HCT116 (cell line): ENCODE measurements at regions not wholly inside any gene's neighbourhood (a gene's known extent, or its start where the extent isn't known, plus 50 kb on each side); places are given as distances from the start of the nearest gene placed in this dataset.

Experiments
- ATAC-seq: fragments of 200-7000 bp; cut with Tn5 transposase; 2 replicates; pipeline ENCODE4 v1.9.1; 2020; ENCODE audit warnings: mild to moderate bottlenecking, moderate library complexity
- BruUV-seq: library from RNA; stranded (reverse); fragments of 400-500 nt; replicated peaks from 2 replicates; lab custom pipeline; 2021; lab: Mats Ljungman, UMichigan
- CTCF ChIA-PET: fragments of 300-600 bp; sonication (Branson Sonifier 250); formaldehyde crosslinking; loops from one replicate; lab custom pipeline; 2021; ENCODE audit warnings: antibody characterized with exemption; lab: Charles Lee
- POLR2A ChIA-PET: fragments of 300-600, 350-600 bp; sonication (Branson Sonifier 250); formaldehyde crosslinking; loops from one replicate; lab custom pipeline; 2021; ENCODE audit warnings: antibody characterized with exemption; lab: Charles Lee
- RAD21 ChIA-PET, 2 experiments: fragments of 300-600 bp; sonication (Branson Sonifier 250); formaldehyde crosslinking; loops; one replicate each; lab custom pipeline; 2023; ENCODE audit warnings: low total read pairs in 2 of 2; ENCODE audit not compliant: uncharacterized antibody in 2 of 2, unreplicated experiment in 2 of 2, low non-redundant PET in 1 of 2; lab: Charles Lee
- DNase-seq: peaks from one replicate; pipeline ENCODE4 v3.0.0-alpha.2; 2010; ENCODE audit warnings: low read depth, low spot score
- H2AFZ ChIP-seq: fragments of 200-600 bp; shearing (Covaris generic), sonication (generic); 2 replicates; pipeline ENCODE4 v1.6.1; 2017; ENCODE audit warnings: low read depth, mixed run types, mixed read lengths, antibody characterized with exemption, low read length; ENCODE audit not compliant: poor library complexity, severe bottlenecking
- H3K27ac ChIP-seq: 2 replicates; pipeline ENCODE4 v1.5.1; 2012; ENCODE audit warnings: low read depth, low read length
- H3K27me3 ChIP-seq: fragments of 200-600 bp; sonication (generic); 2 replicates; pipeline ENCODE4 v1.6.1; 2016; ENCODE audit warnings: mixed run types, low read length, mixed read lengths; ENCODE audit not compliant: insufficient read depth
- H3K36me3 ChIP-seq, 2 experiments: fragments of 200-500 bp in 1 of 2; fragments of 200-600 bp in 1 of 2; sonication (Bioruptor generic) in 1 of 2; sonication (generic) in 1 of 2; 2 replicates each; pipeline versions ENCODE4 v1.5.1 to v1.6.1; 2014 to 2016; ENCODE audit warnings: low read length in 2 of 2, inconsistent platforms in 1 of 2, mixed read lengths in 1 of 2, mixed run types in 1 of 2; ENCODE audit not compliant: insufficient read depth in 2 of 2, control insufficient read depth in 1 of 2
- H3K4me1 ChIP-seq, 2 experiments: fragments of 200-600 bp in 1 of 2; sonication (generic) in 1 of 2; 2 replicates each; pipeline versions ENCODE4 v1.5.1 to v1.6.1; 2012 to 2017; ENCODE audit warnings: low read length in 2 of 2, inconsistent platforms in 1 of 2, mild to moderate bottlenecking in 1 of 2, mixed read lengths in 1 of 2, mixed run types in 1 of 2, moderate library complexity in 1 of 2; ENCODE audit not compliant: insufficient read depth in 2 of 2, control insufficient read depth in 1 of 2
- H3K4me2 ChIP-seq: fragments of 200-600 bp; sonication (generic); 2 replicates; pipeline ENCODE4 v1.6.1; 2017; ENCODE audit warnings: mixed run types, low read length, mixed read lengths
- H3K4me3 ChIP-seq, 2 experiments: fragments of 200-600 bp in 1 of 2; sonication (generic) in 1 of 2; replicated peaks in 1 of 2; 2 replicates each; pipeline ENCODE4 v1.5.1; 2011 to 2016; ENCODE audit warnings: low read length in 2 of 2, control low read depth in 1 of 2, low read depth in 1 of 2, mild to moderate bottlenecking in 1 of 2, mixed read lengths in 1 of 2, mixed run types in 1 of 2
- H3K79me2 ChIP-seq: fragments of 200-600 bp; sonication (generic); 2 replicates; pipeline ENCODE4 v1.6.1; 2017; ENCODE audit warnings: mild to moderate bottlenecking, mixed run types, low read length, moderate library complexity, mixed read lengths; ENCODE audit not compliant: insufficient read depth
- H3K9ac ChIP-seq: fragments of 200-600 bp; sonication (generic); 2 replicates; pipeline ENCODE4 v1.6.1; 2016; ENCODE audit warnings: low read length, mixed read lengths
- H3K9me2 ChIP-seq: fragments of 200-600 bp; sonication (generic), shearing (Covaris generic); 2 replicates; pipeline ENCODE4 v1.6.1; 2017; ENCODE audit warnings: mixed run types, mild to moderate bottlenecking, moderate library complexity; ENCODE audit not compliant: insufficient read depth
- H3K9me3 ChIP-seq, 2 experiments: fragments of 200-500 bp in 1 of 2; fragments of 200-600 bp in 1 of 2; sonication (Bioruptor generic) in 1 of 2; sonication (generic) in 1 of 2; 2 replicates each; pipeline ENCODE4 v1.6.1; 2014 to 2017; ENCODE audit warnings: low read length in 2 of 2, mixed read lengths in 2 of 2, inconsistent platforms in 1 of 2, low read depth in 1 of 2, mild to moderate bottlenecking in 1 of 2, mixed run types in 1 of 2, moderate library complexity in 1 of 2; ENCODE audit not compliant: control insufficient read depth in 1 of 2, insufficient read depth in 1 of 2
- H4K20me1 ChIP-seq: fragments of 200-600 bp; sonication (generic), shearing (Covaris generic); 2 replicates; pipeline ENCODE4 v1.6.1; 2017; ENCODE audit warnings: mixed run types, mild to moderate bottlenecking, moderate library complexity; ENCODE audit not compliant: insufficient read depth
- CBX3 ChIP-seq: IDR thresholded peaks from 2 replicates; pipeline ENCODE4 v1.6.1; 2012; ENCODE audit warnings: low read depth
- CTCF ChIP-seq, 3 experiments: fragments of 200-600 bp in 1 of 3; sonication (generic) in 1 of 3; IDR thresholded peaks in 2 of 3; conservative IDR thresholded peaks in 1 of 3; 2 replicates each; pipeline ENCODE4 v1.5.1; 2012 to 2017; ENCODE audit warnings: low read depth in 2 of 3, low read length in 2 of 3, antibody characterized with exemption in 1 of 3, borderline replicate concordance in 1 of 3, control low read depth in 1 of 3, mild to moderate bottlenecking in 1 of 3, mixed read lengths in 1 of 3, mixed run types in 1 of 3, moderate library complexity in 1 of 3; ENCODE audit not compliant: insufficient read depth in 1 of 3
- EZH2 ChIP-seq: fragments of 200-600 bp; sonication (generic); IDR thresholded peaks from 2 replicates; pipeline ENCODE4 v1.6.1; 2017; ENCODE audit warnings: antibody characterized with exemption, mixed run types
- FOSL1 ChIP-seq: IDR thresholded peaks from 2 replicates; pipeline ENCODE4 v1.6.1; 2012; ENCODE audit warnings: low read depth
- POLR2A ChIP-seq: IDR thresholded peaks from 2 replicates; pipeline ENCODE4 v1.7.0; 2011; ENCODE audit warnings: borderline replicate concordance; ENCODE audit not compliant: insufficient read depth, insufficient read length; ENCODE audit errors: extremely low read depth
- POLR2AphosphoS5 ChIP-seq: IDR thresholded peaks from 2 replicates; pipeline ENCODE4 v1.6.1; 2011; ENCODE audit warnings: mild to moderate bottlenecking, low read depth, low read length, moderate library complexity
- RAD21 ChIP-seq: IDR thresholded peaks from 2 replicates; pipeline ENCODE4 v1.6.1; 2012; ENCODE audit warnings: low read depth, mild to moderate bottlenecking
- SP1 ChIP-seq: IDR thresholded peaks from 2 replicates; pipeline ENCODE4 v1.6.1; 2012; ENCODE audit warnings: low read depth
- TCF7L2 ChIP-seq: IDR thresholded peaks from 2 replicates; pipeline ENCODE4 v1.7.0; 2011; ENCODE audit warnings: borderline replicate concordance, inconsistent platforms; ENCODE audit not compliant: insufficient read depth, insufficient read length; ENCODE audit errors: extremely low read depth
- ZFX ChIP-seq: fragments of 450-650 bp; IDR thresholded peaks from 2 replicates; pipeline ENCODE4 v1.6.1; 2017
- ZNF274 ChIP-seq: fragments of 200-500 bp; sonication (Bioruptor generic); IDR thresholded peaks from 2 replicates; pipeline ENCODE4 v1.6.1; 2014; ENCODE audit warnings: mild to moderate bottlenecking, low read depth, low read length, inconsistent platforms
- intact Hi-C: fragments of 100-400 bp; cut with micrococcal nuclease; formaldehyde crosslinking; loops from 2 replicates; pipeline ENCODE4 v1.10.0; 2022
- TF ChIP-seq, protein P1 (sequence below): IDR thresholded peaks from 2 replicates; pipeline ENCODE4 v1.6.1; 2012
- TF ChIP-seq, protein P2 (sequence below): IDR thresholded peaks from 2 replicates; pipeline ENCODE4 v1.6.1; 2012
- TF ChIP-seq, protein P3 (sequence below): IDR thresholded peaks from 2 replicates; pipeline ENCODE4 v1.6.1; 2012; ENCODE audit warnings: low read depth

- intact Hi-C loops, result no loop called here
- no peak for ATAC-seq
- Histone ChIP-seq H3K27ac (no peak overlapping the region), H3K36me3 (no peaks in the 10 kb centered on the region), H4K20me1 (no peaks in the 10 kb centered on the region), H3K9me2 (no peaks in the 10 kb centered on the region), H3K27me3 (no peaks in the 10 kb centered on the region), H3K4me3 (no peak overlapping the region), H3K9me3 (no peaks in the 10 kb centered on the region), H3K4me1 (no peaks in the 10 kb centered on the region), H2AFZ (no peak overlapping the region), H3K9ac (no peak overlapping the region), H3K4me2 (no peak overlapping the region), H3K79me2 (no peaks in the 10 kb centered on the region)
- DNase-seq, result no peak
- TF ChIP-seq ZNF274 (no peak), CBX3 (no peak), CTCF (IDR thresholded peaks at IDR 0.05 in 2 of 3, conservative IDR thresholded peaks at IDR 0.05 in 1 of 3; ENCODE audit: borderline replicate concordance in 1 of 3, insufficient read depth in 1 of 3, low read depth in 2 of 3, low read length in 2 of 3) (no peak), RAD21 (no peak), POLR2A (no peak), EZH2 (no peak), SP1 (no peak), FOSL1 (no peak), TCF7L2 (no peak), POLR2AphosphoS5 (no peak), ZFX (no peak)
- TF ChIP-seq, protein P1, sequence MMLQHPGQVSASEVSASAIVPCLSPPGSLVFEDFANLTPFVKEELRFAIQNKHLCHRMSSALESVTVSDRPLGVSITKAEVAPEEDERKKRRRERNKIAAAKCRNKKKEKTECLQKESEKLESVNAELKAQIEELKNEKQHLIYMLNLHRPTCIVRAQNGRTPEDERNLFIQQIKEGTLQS, result no peak
- TF ChIP-seq, protein P2, sequence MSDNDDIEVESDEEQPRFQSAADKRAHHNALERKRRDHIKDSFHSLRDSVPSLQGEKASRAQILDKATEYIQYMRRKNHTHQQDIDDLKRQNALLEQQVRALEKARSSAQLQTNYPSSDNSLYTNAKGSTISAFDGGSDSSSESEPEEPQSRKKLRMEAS, result no peak
- TF ChIP-seq, protein P3, sequence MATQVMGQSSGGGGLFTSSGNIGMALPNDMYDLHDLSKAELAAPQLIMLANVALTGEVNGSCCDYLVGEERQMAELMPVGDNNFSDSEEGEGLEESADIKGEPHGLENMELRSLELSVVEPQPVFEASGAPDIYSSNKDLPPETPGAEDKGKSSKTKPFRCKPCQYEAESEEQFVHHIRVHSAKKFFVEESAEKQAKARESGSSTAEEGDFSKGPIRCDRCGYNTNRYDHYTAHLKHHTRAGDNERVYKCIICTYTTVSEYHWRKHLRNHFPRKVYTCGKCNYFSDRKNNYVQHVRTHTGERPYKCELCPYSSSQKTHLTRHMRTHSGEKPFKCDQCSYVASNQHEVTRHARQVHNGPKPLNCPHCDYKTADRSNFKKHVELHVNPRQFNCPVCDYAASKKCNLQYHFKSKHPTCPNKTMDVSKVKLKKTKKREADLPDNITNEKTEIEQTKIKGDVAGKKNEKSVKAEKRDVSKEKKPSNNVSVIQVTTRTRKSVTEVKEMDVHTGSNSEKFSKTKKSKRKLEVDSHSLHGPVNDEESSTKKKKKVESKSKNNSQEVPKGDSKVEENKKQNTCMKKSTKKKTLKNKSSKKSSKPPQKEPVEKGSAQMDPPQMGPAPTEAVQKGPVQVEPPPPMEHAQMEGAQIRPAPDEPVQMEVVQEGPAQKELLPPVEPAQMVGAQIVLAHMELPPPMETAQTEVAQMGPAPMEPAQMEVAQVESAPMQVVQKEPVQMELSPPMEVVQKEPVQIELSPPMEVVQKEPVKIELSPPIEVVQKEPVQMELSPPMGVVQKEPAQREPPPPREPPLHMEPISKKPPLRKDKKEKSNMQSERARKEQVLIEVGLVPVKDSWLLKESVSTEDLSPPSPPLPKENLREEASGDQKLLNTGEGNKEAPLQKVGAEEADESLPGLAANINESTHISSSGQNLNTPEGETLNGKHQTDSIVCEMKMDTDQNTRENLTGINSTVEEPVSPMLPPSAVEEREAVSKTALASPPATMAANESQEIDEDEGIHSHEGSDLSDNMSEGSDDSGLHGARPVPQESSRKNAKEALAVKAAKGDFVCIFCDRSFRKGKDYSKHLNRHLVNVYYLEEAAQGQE, result no peak
- RAD21 ChIA-PET, result no interaction called here
- CTCF ChIA-PET, result no interaction called here
- BruUV-seq, result no TSS peak
- POLR2A ChIA-PET, result no interaction called here
Observed at GRCh38 chr2:143909577-143910353, 610.2 kb downstream of the ZEB2 start.
